ENCODE measurements at regions not wholly inside any gene's neighbourhood (a gene's known extent, or its start where the extent isn't known, plus 50 kb on each side); places are given as distances from the start of the nearest gene placed in this dataset.

- Histone ChIP-seq H3K27ac (ENCODE audit: insufficient read depth, low read length) (no peak overlapping the region), H4K8ac (ENCODE audit: low read depth in 2 of 2, low read length in 2 of 2) (no peak overlapping the region), H3K36me3 (ENCODE audit: control insufficient read depth, insufficient read depth, low read length) (no peaks in the 10 kb centered on the region), H3K9me1 (ENCODE audit: insufficient read depth, low read length) (no peaks in the 10 kb centered on the region), H3K56ac (ENCODE audit: extremely low read depth, insufficient read depth, low read length) (no peak overlapping the region), H2AK5ac (ENCODE audit: low read depth, low read length) (no peak overlapping the region), H3K14ac (replicated peaks; ENCODE audit: low read depth, low read length) (no peak overlapping the region), H3K4me1 (ENCODE audit: control insufficient read depth, insufficient read depth, low read length) (no peaks in the 10 kb centered on the region), H3K23ac (ENCODE audit: low read depth, low read length) (no peak overlapping the region), H2BK5ac (ENCODE audit: low read depth, low read length, poor library complexity, severe bottlenecking) (no peak overlapping the region), H3K9me3 (ENCODE audit: control insufficient read depth, insufficient read depth, low read length) (peaks cover 3% of the 10 kb centered on the region; the same call in 1 of the 2 replicates), H2BK120ac (ENCODE audit: low read depth, low read length) (no peak overlapping the region), H3K4me3 (ENCODE audit: insufficient read depth, low read depth, low read length) (no peak overlapping the region), H2AK9ac (replicated peaks; ENCODE audit: low read depth, low read length, poor library complexity) (no peak overlapping the region), H2AFZ (replicated peaks; ENCODE audit: low read length, poor library complexity) (no peak overlapping the region), H4K20me1 (ENCODE audit: insufficient read depth, low read length) (no peaks in the 10 kb centered on the region), H4K91ac (ENCODE audit: insufficient read depth, low read depth, low read length) (no peak overlapping the region), H3K4me2 (ENCODE audit: low read depth, low read length) (no peak overlapping the region), H3K27me3 (ENCODE audit: control insufficient read depth, insufficient read depth, low read length) (peaks cover 10% of the 10 kb centered on the region), H2BK20ac (ENCODE audit: low read depth, low read length) (no peak overlapping the region), H3K9ac (ENCODE audit: low read depth, low read length) (no peak overlapping the region), H3K4ac (ENCODE audit: low read depth, low read length) (no peak overlapping the region), H2BK15ac (ENCODE audit: low read depth, low read length) (no peak overlapping the region), H3K18ac (ENCODE audit: low read depth, low read length) (no peak overlapping the region), H4K5ac (ENCODE audit: low read depth, low read length) (no peak overlapping the region), H3K79me1 (ENCODE audit: low read depth in 1 of 2, low read length in 2 of 2) (no peaks in the 10 kb centered on the region)
- intact Hi-C loops (cut with micrococcal nuclease) = no loop called here
- dilution Hi-C loops (cut with HindIII; ENCODE audit: low sequenced_read_pairs, unreplicated experiment) = no loop called here
- WGBS, 2 experiments (ENCODE audit: extremely low coverage in 2 of 2, insufficient read length in 1 of 2) = no CpG with 5 or more reads among the region's 3 CpGs
- no TSS peak for BruUV-seq (replicated peaks)
- ChIA-PET POLR2A (ENCODE audit: unreplicated experiment) (no interaction called here), CTCF (interaction anchor here (1.1 to 1.8 kb wide), 2 partner anchors 10 to 26 kb away, joined by 3 to 4 read pairs; no protein-coding TSS in a partner anchor)
- DNase-seq (no peak), ATAC-seq (ENCODE audit: low read depth) (no peak)
- in situ Hi-C loops (cut with MboI; ENCODE audit: low sequenced_read_pairs) = no loop called here
- no peak for TF ChIP-seq POLR2A (IDR thresholded peaks at IDR 0.05; ENCODE audit: low read depth, low read length)
- TF ChIP-seq RCOR1 (IDR thresholded peaks at IDR 0.05; ENCODE audit: insufficient replicate concordance, low read length) = no peak
- no peak for TF ChIP-seq CEBPB (IDR thresholded peaks at IDR 0.05; ENCODE audit: low read depth, low read length)
- no peak for TF ChIP-seq NFE2L2 (IDR thresholded peaks at IDR 0.05; ENCODE audit: low read depth, low read length)
- no peak for TF ChIP-seq FOS (IDR thresholded peaks at IDR 0.05; ENCODE audit: low read depth, low read length)
- TF ChIP-seq SMC3 (IDR thresholded peaks at IDR 0.05; ENCODE audit: low read depth, low read length) = no peak
- no peak for TF ChIP-seq RFX5 (IDR thresholded peaks at IDR 0.05; ENCODE audit: low read depth, low read length)
- no peak for TF ChIP-seq MAFK (IDR thresholded peaks at IDR 0.05; ENCODE audit: low read depth, low read length)
- no peak for TF ChIP-seq ELK1 (IDR thresholded peaks at IDR 0.05; ENCODE audit: borderline replicate concordance, low read depth, low read length)
- TF ChIP-seq BHLHE40 (IDR thresholded peaks at IDR 0.05; ENCODE audit: low read depth, low read length) = no peak
- no peak for TF ChIP-seq USF2 (IDR thresholded peaks at IDR 0.05; ENCODE audit: low read depth, low read length)
- TF ChIP-seq RAD21 (IDR thresholded peaks at IDR 0.05; ENCODE audit: low read length) = no peak
- no peak for TF ChIP-seq MXI1 (IDR thresholded peaks at IDR 0.05; ENCODE audit: borderline replicate concordance, low read depth, low read length)
- no peak for TF ChIP-seq CHD1 (IDR thresholded peaks at IDR 0.05; ENCODE audit: low read depth, low read length)
- no peak for TF ChIP-seq MAZ (IDR thresholded peaks at IDR 0.05; ENCODE audit: borderline replicate concordance, low read depth, low read length)
- TF ChIP-seq CTCF (conservative IDR thresholded peaks at IDR 0.05; ENCODE audit: low read depth, low read length) = no peak
These were observed 338.4 kb upstream of the SLC14A2 start for GRCh38 chr18:45276878-45277277.

All from IMR-90 (cell line).